Urothelium cell line (cell line): ENCODE measurements at regions not wholly inside any gene's neighbourhood (a gene's known extent, or its start where the extent isn't known, plus 50 kb on each side); places are given as distances from the start of the nearest gene placed in this dataset.
A peak's percentile ranks its signal among the peaks of the same experiment; 100 is the strongest.
"Not testable (repeated sequence)": the region's sequence is repeated elsewhere in the genome, so short reads cannot be mapped to it uniquely, and the experiment has no call there.

Experiments used
- DNase-seq: peaks from one replicate; pipeline ENCODE4 v3.0.0; 2011; ENCODE audit warnings: low spot score, mixed read lengths
- FAIRE-seq: peaks from 2 replicates; lab custom pipeline; 2011; peaks lifted over from hg19 to GRCh38; lab: Jason Lieb, UNC

DNA sequence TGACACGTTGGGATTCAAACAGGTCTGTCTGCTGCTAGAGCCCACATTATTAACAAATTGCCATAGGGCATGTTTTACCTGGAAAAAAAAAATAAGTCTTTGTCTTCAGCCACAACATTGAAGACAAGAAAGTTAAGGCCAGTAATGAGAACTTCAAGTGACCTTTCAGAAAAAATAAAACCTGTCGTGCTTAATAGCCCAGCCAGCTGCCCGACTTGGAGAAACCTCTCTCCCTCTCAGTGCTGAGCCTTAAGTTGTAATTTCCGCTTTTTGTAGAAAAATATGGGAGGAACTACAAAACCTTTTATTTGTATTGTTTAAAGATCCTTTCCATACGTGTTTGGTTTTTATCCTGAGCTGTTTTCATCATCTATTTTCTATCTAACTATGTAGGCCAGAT, 454.3 kb upstream of the SLITRK6 start:
- FAIRE-seq: not testable (repeated sequence)

DNA sequence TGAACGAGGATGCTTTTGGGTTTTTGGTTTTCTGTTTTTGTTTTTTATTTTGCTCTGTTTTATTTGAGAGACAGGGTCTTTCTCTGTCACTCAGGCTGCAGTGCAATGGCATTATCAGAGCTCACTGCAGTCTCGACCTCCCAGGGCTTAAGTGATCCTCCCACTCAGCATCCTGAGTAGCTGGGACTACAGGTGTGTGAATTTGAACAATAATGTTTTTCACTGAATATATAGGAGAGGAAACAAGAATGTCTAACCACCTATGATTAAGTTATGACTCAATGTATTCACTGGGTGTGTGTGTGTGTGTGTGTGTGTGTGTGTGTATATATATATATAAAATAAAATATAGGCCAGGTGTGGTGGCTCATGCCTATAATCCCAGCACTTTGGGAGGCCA, 456.6 kb upstream of the SLITRK6 start:
- FAIRE-seq, DNase-seq: not testable (repeated sequence)

More for the DNA sequence above, 454.3 kb upstream of the SLITRK6 start:
- not testable (repeated sequence) for DNase-seq

DNA sequence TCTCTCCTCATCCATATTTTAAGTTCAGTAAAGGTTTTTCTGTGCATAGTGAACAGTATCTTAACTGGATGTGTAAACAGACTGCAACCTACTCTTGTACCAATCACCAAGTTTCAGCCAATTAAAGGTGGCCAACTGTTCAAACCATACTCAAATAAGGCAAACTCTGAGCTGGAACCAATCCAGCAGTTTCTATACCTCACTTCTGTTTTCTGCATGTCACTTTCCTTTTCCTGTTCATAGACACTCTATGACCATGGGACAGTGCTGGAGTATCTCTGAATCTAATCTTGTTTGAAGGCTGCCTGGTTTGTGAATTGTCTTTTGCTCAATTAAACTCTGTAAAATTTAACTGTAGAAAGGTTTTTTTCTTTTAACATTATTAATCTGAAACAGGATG, 470.3 kb upstream of the SLITRK6 start:
- no peak for FAIRE-seq

DNA sequence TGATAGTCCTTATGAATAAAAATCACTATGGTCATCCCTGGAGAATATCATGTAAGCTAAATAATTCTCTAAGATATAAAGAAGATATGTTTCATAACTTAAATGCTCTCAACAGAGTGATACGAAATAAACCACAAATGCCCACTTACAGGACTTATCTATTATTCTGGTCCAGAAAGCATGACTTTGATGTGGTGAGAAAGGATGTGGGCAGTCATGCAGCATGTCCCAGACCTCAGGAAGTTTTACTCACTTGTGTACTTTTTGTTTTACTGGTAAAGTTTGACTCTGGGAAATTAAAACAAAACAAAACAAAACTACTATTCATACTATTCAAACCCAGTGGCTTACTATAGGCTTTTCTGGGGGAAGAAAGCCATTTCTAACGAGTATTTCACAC, 483.2 kb upstream of the SLITRK6 start:
- no peak for FAIRE-seq
- DNase-seq: peak; percentile 2

More for the DNA sequence above, 470.3 kb upstream of the SLITRK6 start:
- no peak for DNase-seq

DNA sequence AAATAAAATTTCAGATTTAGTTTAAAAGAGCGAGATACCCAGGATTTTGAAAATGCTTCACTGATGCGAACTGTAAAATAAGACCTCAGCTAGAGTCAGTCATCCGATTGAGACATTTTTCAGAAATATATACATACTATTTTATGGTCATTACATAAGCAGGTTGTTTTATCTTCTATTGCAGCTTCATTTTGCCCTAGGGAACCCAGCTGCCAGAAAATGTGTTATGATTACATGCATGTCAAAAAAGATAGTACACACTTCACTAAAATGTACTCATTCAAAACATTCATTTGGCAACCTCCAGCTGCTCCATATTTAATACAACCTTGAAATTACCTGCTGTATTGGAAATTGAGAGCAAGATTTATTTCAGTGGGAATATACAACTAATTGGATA, 483.8 kb upstream of the SLITRK6 start:
- no peak for FAIRE-seq

DNA sequence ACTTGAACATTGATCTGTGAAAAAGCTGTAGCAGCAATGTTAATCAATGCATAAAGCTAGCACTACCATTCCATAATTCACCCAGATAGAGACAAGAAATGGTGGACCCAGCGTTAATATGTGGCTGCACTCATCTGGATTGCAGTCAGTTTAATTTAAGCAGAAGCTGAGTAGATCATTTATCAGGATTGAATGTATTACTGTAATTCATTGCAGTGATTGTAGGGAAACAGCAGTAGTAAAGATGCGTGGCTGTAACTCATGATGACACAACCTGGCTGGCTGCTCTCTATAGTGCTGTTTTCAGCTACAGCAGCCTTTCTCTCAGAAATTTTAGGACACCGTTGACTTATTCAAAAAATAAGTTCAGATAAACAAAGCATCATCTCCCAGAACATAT, 499.5 kb upstream of the SLITRK6 start:
- DNase-seq (no peak), FAIRE-seq (no peak)

More for the DNA sequence above, 483.8 kb upstream of the SLITRK6 start:
- no peak for DNase-seq

DNA sequence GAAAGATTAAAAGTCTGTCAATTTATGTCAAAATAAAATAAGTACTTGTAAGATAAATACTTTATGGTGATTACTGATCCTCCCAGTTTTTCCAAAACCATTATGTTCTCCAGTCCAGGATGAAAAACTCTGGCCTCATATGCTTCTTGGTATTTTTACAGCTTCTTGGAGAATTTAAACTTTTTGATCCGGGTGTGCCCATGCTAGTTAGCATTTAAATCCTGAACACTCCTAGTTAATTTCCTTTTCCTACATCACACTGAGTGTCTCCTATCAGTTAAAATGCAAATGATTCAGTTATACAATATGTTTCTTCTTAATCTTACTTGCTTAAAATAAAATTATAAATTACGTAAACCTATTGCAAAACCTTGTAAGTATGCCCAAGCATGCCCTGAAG, 499.9 kb upstream of the SLITRK6 start:
- no peak for FAIRE-seq

DNA sequence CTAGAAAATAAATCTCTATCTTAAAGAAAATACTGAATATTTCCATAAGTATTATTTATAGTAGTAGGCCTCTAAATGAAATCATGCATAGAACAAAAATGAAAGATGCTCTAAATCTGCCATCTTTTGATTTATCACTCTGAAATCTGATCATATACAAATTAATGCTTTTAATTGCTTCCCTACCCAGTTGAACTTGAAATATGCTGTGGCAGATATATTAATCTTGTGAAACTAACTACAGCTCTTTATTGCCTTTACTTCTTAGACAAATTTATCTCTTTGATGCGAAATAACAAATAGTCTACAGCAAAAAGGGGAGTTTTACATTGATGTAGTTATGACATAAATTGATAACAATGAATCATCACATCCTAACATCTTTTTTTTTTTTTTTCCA, 510.7 kb upstream of the SLITRK6 start:
- no peak for FAIRE-seq
- no peak for DNase-seq

More for the DNA sequence above, 499.9 kb upstream of the SLITRK6 start:
- DNase-seq: no peak

DNA sequence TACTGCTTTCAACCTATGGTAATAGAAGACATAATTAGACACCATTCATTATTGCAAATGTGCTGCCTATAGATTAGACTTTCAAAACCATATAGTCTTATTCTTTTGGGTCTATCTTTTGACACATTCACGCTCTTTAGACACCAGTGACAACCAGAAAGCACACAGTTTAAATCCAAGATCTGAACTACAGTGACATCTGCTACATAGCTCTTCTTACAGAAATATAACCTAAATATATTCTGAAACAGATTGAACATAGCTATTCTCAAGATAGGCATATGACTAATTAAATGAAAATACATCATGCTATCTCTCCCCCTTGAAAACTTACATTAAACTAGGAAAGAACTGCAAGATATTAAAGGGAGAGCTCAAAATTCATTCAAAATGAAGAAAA, 514.2 kb upstream of the SLITRK6 start:
- no peak for FAIRE-seq
- DNase-seq: no peak

DNA sequence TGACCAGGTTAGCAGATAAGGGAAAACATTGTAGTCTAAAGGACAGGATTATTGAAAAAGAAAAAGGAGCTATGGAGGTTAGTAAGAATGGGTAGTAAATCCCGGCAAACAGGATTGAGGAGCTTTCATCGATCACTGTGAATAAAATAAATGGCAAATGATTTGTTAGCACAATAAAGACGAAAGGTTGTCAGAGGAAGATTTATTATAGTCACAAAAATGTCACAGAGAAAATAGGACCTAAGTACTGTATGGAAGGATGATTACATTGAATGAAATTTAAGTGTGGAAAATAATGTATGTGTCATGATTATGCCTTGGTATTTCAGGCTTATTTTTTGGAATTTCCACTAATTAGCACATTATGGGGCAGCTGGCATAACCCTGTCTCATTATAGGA, 519.2 kb upstream of the SLITRK6 start:
- no peak for DNase-seq
- no peak for FAIRE-seq

DNA sequence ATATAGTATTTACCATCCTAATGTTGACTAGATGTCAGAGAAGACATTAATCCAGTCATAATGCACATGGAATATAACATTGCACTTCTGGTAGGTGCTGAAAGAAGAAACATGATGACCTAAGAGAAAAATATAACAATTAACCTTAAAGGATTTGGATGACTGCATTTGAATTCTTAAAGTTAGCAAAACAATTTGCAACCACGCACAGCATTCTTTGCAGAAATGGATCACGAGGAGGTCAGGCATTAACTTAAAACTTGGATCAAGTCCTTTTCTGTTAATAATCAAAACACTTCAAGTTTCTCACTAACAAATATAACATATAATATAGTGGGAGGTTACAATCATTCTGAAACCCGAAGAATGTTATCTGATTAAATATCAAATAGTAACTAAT, 525.0 kb upstream of the SLITRK6 start:
- no peak for FAIRE-seq
- DNase-seq: no peak

DNA sequence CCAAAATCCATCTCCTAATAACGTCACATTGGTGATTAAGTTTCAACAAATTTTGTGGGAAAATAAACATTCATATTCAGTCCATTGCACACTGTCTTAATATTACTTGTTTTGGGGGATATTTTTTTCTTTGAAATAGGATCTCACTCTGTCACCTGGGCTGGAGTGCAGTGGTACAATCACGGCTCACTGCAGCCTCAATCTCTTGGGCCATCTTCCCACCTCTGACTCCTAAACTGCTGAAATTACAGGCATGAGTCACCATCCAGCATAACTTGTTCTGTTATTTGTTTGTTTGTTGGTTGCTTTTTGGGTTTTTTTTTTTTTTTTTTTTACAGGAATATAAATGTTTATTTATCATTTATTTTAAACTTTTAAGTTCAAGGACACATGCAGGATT, 556.1 kb upstream of the SLITRK6 start:
- FAIRE-seq: no peak
- DNase-seq: no peak

DNA sequence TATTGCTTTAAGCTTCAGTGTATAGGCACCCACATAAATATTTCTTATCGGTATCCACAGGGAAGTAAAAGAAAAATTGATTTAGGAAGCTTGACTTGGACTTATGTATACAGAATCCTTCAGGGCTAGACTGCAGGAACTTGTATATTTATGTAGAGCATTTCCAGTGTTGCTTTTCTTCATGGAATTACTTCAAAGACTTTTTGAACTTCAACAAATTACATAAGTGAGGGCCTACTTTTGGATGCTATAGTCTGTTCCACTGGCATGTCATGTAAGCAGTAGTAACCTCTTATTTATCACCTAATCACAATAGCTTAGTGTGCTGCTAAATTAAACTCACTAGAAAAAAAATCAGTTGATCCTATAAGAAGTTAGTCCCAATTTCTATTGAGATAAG, 557.9 kb upstream of the SLITRK6 start:
- no peak for FAIRE-seq
- no peak for DNase-seq

DNA sequence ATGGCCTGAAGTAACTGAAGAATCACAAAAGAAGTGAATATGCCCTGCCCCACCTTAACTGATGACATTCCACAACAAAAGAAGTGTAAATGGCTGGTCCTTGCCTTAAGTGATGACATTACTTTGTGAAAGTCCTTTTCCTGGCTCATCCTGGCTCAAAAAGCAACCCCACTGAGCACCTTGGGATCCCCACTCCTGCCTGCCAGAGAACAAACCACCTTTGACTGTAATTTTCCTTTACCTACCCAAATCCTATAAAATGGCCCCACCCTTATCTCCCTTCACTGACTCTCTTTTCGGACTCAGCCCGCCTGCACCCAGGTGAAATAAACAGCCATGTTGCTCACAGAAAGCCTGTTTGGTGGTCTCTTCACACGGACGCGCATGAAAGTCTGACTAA, 564.5 kb upstream of the SLITRK6 start:
- not testable (repeated sequence) for DNase-seq, FAIRE-seq

DNA sequence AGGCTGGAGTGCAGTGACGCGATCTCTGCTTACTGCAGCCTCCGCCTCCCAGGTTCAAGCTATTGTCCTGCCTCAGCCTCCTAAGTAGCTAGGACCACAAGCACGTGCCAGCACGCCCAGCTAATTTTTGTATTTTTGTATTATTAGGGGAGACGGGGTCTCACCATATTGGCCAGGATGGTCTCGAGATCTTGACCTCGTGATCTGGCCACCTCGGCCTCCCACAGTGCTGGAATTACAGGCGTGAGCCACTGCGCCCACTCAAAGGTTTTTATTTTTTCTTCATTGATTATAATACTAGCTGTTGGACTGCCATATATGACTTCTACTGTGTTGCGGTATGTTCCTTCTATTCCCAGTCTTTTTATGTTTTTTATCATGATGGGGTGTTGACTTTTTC, 569.7 kb upstream of the SLITRK6 start:
- FAIRE-seq (no peak), DNase-seq (no peak)

DNA sequence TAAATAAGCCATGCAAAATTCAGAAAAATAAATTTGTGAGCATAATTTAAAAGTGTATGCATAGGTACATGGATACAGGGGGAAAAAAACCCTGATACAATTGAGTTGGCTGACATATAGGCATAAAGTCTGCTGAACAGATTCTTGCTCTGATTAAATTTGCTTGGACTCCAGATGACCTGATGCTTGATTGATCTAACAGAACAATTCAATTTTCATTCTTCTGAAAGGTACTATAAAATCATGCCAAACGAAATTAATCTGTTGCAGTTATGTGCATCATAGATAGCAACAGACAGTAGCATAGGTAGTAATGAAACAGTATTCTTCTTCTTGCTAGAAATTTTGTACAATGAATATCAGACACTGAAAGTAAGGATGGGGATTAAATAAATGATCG, 578.2 kb upstream of the SLITRK6 start:
- no peak for FAIRE-seq
- no peak for DNase-seq

DNA sequence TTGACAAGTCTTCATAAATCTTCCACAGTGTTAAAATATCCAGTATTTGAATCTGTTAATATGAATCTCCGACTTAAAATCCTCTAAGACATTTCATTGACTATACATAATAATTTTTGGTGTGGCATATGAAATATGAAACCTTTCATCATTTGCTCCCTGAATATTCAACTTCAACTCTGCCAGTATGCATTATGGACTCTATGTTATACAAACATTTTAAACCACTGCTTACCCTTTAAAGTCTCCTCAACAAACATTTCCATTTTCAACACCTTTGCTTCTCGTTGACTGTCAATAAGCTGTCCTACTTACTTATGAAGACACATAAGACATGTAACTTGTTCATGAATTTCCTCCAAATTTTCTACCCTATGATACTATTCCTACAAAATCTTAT, 579.4 kb upstream of the SLITRK6 start:
- FAIRE-seq (no peak), DNase-seq (no peak)

DNA sequence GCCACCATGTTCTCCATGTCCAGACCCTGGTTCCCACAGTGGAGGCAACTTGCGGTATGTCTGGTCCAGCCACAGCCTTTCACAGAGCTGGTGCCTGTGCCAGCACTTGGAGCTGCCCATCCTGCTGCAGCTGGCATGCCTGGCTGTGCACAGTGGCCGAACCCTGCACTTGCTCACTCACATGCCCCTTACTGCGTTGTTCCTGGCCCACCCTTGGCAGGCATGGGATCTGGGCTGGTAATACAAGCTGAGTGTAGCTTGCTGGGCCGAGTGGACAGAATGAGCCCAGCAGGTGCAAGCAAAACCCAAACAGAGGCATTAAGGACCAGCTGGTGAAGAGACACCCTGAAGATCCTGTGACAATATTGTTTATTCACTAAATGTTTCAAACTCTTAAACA, 583.9 kb upstream of the SLITRK6 start:
- DNase-seq: no peak

DNA sequence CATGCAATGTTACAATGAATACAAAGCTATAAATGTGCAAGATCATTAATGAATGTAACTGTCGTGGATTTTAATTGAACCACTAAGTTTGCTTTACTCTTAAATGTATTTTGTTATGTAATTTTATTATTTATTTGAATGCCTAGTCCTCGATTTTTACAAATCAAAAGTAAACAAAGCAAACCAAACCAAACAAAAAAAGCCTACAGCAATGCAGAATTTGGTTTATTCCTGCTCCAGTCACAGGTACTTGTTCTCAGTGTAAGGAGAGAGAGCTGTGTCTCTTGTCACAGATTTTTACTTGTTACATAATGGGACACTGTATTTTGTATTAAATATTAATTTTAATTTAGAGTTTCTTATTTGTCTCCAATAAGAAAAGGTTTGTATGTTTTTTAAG, 584.3 kb upstream of the SLITRK6 start:
- DNase-seq (no peak), FAIRE-seq (no peak)

More for the DNA sequence above, 583.9 kb upstream of the SLITRK6 start:
- no peak for FAIRE-seq

DNA sequence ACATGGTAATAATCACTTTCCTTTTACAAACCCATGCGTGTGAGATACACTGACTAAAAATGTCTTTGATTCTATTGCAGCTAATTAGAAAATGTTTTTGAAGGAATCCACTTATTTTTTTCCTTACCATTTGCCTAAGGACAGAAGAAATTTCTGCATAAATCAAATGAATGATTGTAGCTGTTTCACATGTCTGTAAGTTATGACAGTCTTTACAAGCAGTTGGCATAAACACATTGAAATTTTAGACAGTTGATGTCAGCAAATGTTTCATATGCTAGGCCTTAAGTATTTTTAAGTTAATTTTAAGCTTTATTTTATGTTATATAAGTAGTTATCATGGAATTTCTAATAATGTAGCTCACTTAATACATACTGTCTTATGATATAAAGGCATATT, 598.4 kb upstream of the SLITRK6 start:
- DNase-seq: no peak
- FAIRE-seq: no peak

DNA sequence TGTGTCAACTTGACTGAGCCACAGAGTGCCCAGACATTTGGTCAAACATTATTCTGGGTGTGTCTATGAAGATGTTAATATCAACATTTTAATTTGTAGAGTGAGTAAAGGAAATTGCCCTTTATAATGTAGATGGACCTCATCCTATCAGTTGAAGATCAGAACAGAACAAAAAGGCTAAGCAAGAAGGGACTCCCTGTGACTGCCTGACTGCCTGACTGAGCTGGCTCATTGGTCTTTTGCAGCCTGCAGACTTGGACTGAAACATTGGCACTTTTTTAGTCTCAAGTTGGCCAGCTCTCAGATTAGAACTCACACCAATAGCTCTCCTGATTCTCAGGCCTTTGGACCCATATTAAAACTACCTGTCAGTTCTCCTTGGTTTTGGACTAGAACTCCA, 600.4 kb upstream of the SLITRK6 start:
- FAIRE-seq: no peak
- DNase-seq: no peak

DNA sequence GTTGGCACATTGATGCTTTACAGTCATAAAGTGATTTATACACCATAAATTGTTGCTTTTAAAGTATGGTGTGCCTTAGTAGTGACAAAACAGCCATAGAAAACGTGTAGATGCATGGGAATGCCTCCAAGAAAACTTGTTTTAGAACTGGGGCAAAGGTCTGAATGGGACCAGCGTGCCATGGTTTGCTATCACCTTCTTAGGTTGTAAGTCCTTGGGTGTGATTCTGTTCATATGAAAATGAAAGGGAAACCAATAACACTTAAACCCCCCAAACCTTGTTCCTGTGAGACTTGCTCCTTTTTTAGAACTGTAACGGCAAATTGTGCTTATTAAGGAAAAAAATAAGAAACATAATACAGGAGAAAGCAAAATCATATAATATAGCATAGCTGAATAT, 603.3 kb upstream of the SLITRK6 start:
- no peak for FAIRE-seq

DNA sequence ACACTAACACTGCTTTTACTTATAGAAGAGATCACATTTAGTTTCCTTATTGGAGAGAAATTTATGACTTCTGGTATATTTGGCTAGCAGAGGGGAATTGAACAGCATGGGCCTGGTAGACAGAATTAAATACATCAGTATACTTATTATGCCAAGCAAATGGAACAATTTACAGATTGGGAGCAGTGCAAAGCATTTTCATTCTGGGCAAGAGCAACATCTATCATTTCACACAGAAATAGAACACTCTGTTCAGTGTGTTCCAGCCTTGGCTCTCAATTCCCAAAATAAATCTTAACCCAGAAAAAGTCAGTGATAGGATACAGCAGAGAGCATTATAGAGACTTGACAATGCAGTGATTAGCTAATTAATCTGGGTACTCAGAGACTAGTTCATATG, 604.0 kb upstream of the SLITRK6 start:
- no peak for FAIRE-seq

More for the DNA sequence above, 603.3 kb upstream of the SLITRK6 start:
- no peak for DNase-seq

More for the DNA sequence above, 604.0 kb upstream of the SLITRK6 start:
- DNase-seq: no peak
